B cell (primary cell): ENCODE measurements at regions not wholly inside any gene's neighbourhood (a gene's known extent, or its start where the extent isn't known, plus 50 kb on each side); places are given as distances from the start of the nearest gene placed in this dataset.

Experiments
- ATAC-seq: fragments of 200-7000 bp; cut with Tn5 transposase; one replicate; pipeline ENCODE4 v1.10.0; 2021; ENCODE audit warnings: low read depth, mild to moderate bottlenecking, moderate number of reproducible peaks, moderate library complexity
- CTCF ChIA-PET: fragments of 350-600 bp; sonication (Branson Sonifier 250); formaldehyde crosslinking; loops from one replicate; lab custom pipeline; 2021; ENCODE audit warnings: antibody characterized with exemption, inconsistent platforms; lab: Charles Lee
- POLR2A ChIA-PET: fragments of 350-600 bp; sonication (Branson Sonifier 250); formaldehyde crosslinking; loops from one replicate; lab custom pipeline; 2021; ENCODE audit warnings: antibody characterized with exemption; lab: Charles Lee
- DNase-seq: peaks from one replicate; pipeline ENCODE4 v3.0.0; 2013
- H2AFZ ChIP-seq: 2 replicates; pipeline ENCODE4 v1.6.1; 2012; ENCODE audit warnings: mild to moderate bottlenecking, low read depth, low read length; ENCODE audit not compliant: insufficient read depth, poor library complexity, severe bottlenecking
- H3K27ac ChIP-seq, 2 donors: 1 replicate in 1 of 2; 2 replicates in 1 of 2; pipeline ENCODE4 v1.5.1; 2012 to 2013; ENCODE audit warnings: low read length in 2 of 2, mild to moderate bottlenecking in 2 of 2, moderate library complexity in 1 of 2
- H3K27me3 ChIP-seq, 4 experiments: fragments of 200-600 bp in 1 of 4; sonication (generic) in 1 of 4; replicated peaks in 1 of 4; 1 replicate in 2 of 4; 2 replicates in 2 of 4; pipeline versions ENCODE4 v1.6.1 to v1.7.0; 2013 to 2016; ENCODE audit warnings: low read length in 3 of 4, mild to moderate bottlenecking in 2 of 4, mixed read lengths in 1 of 4, moderate library complexity in 1 of 4; ENCODE audit not compliant: insufficient read depth in 4 of 4, control insufficient read depth in 3 of 4; ENCODE audit errors: control extremely low read depth in 1 of 4
- H3K36me3 ChIP-seq, 2 experiments: replicated peaks in 1 of 2; 1 replicate in 1 of 2; 2 replicates in 1 of 2; pipeline versions ENCODE4 v1.6.1 to v1.7.1; 2013; ENCODE audit warnings: low read length in 1 of 2; ENCODE audit not compliant: insufficient read depth in 2 of 2, control insufficient read depth in 1 of 2; ENCODE audit errors: control extremely low read depth in 1 of 2, extremely low read depth in 1 of 2
- H3K4me1 ChIP-seq, 2 donors: fragments of 200-600 bp in 1 of 2; sonication (generic) in 1 of 2; 1 replicate in 1 of 2; 2 replicates in 1 of 2; pipeline versions ENCODE4 v1.5.1 to v1.6.1; 2013 to 2017; ENCODE audit warnings: low read length in 2 of 2; ENCODE audit not compliant: control insufficient read depth in 2 of 2, insufficient read depth in 2 of 2
- H3K4me2 ChIP-seq: replicated peaks from 2 replicates; pipeline ENCODE3; 2012; ENCODE audit warnings: mild to moderate bottlenecking, low read depth, low read length; ENCODE audit not compliant: poor library complexity, severe bottlenecking
- H3K4me3 ChIP-seq, 5 experiments: fragments of 200-600 bp in 1 of 5; sonication (generic) in 1 of 5; 1 replicate in 3 of 5; 2 replicates in 2 of 5; pipeline versions ENCODE4 v1.5.1 to v1.7.0; 2011 to 2016; ENCODE audit warnings: low read length in 4 of 5, mild to moderate bottlenecking in 4 of 5, low read depth in 2 of 5, control low read depth in 1 of 5, moderate library complexity in 1 of 5; ENCODE audit not compliant: insufficient read depth in 1 of 5; ENCODE audit errors: control extremely low read depth in 1 of 5, extremely low read depth in 1 of 5
- H3K79me2 ChIP-seq: fragments of 200-600 bp; sonication (generic); one replicate; pipeline ENCODE4 v1.6.0; 2016; ENCODE audit warnings: low read length; ENCODE audit not compliant: control insufficient read depth, insufficient read depth
- H3K9ac ChIP-seq: fragments of 200-600 bp; sonication (generic); 2 replicates; pipeline ENCODE4 v1.6.1; 2017; ENCODE audit warnings: mild to moderate bottlenecking, low read length, moderate library complexity
- H3K9me3 ChIP-seq, 3 donors: one replicate each; pipeline versions ENCODE4 v1.6.1 to v1.7.1; 2013; ENCODE audit warnings: low read length in 2 of 3; ENCODE audit not compliant: control insufficient read depth in 2 of 3, insufficient read depth in 1 of 3; ENCODE audit errors: control extremely low read depth in 1 of 3
- H4K20me1 ChIP-seq: 2 replicates; pipeline ENCODE4 v1.6.0; 2012; ENCODE audit warnings: mild to moderate bottlenecking, low read length; ENCODE audit not compliant: insufficient read depth, control insufficient read depth, poor library complexity, severe bottlenecking
- H3K27ac Mint-ChIP-seq: one replicate; pipeline ENCODE4 v1.8.0; 2021; ENCODE audit warnings: mixed read lengths
- H3K27me3 Mint-ChIP-seq: one replicate; pipeline ENCODE4 v1.8.0; 2021; ENCODE audit warnings: mixed read lengths
- H3K4me1 Mint-ChIP-seq: one replicate; pipeline ENCODE4 v1.8.0; 2021; ENCODE audit warnings: mixed read lengths
- H3K4me3 Mint-ChIP-seq: one replicate; pipeline ENCODE4 v1.8.0; 2021; ENCODE audit warnings: mixed read lengths
- H3K9me3 Mint-ChIP-seq: one replicate; pipeline ENCODE4 v1.8.0; 2022; ENCODE audit warnings: mixed read lengths; ENCODE audit not compliant: insufficient read depth
- EZH2 ChIP-seq: IDR thresholded peaks from 2 replicates; pipeline ENCODE4 v1.6.1; 2012; ENCODE audit warnings: borderline replicate concordance, low read depth, mild to moderate bottlenecking, moderate library complexity, low read length; ENCODE audit not compliant: insufficient read depth, poor library complexity, severe bottlenecking
- WGBS: methylation state at CpG from one replicate; pipeline ENCODE4 v1.1.5; 2013; ENCODE audit warnings: missing lambda C conversion rate; ENCODE audit not compliant: insufficient coverage; 5-methylcytosine and 5-hydroxymethylcytosine counted together
- intact Hi-C: fragments of 100-400 bp; cut with micrococcal nuclease; formaldehyde crosslinking; loops from one replicate; pipeline ENCODE4 v1.10.0; 2022
- TF ChIP-seq, protein P1 (sequence below): fragments of 200-600 bp; IDR thresholded peaks from one replicate; pipeline ENCODE4 v1.8.0; 2022; ENCODE audit warnings: antibody characterized with exemption, mild to moderate bottlenecking

DNA sequence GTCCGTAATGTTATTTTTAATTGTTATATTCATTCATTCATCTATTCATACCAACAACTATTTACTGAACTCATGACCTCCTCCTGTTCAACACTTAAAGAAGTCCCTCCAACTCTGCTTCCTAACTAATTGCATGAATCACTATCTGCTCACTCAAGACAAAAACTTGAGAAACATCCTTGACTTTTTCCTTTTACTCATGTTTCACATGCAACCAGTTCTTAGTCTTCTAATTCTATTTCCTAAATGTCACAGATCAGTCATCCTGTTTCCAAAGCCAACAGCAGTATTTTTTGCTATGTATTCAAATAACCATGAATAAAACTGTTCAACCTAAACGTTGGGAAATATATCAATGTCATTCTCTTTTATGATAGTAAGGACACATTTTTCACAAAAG is 124.6 kb upstream of the GBE1 start:
- H3K9me3 ChIP-seq, result no peaks in the 10 kb centered on the region
- no peak overlapping the region for H3K27ac ChIP-seq
- Mint-ChIP-seq H3K27me3 (no peaks in the 10 kb centered on the region), H3K4me3 (no peak overlapping the region), H3K9me3 (no peaks in the 10 kb centered on the region), H3K27ac (no peak overlapping the region), H3K4me1 (no peaks in the 10 kb centered on the region)
- no peak overlapping the region for H3K9ac ChIP-seq
- no peaks in the 10 kb centered on the region for H3K36me3 ChIP-seq
- H3K4me2 ChIP-seq, result no peak overlapping the region
- ATAC-seq, result no peak
- intact Hi-C loops, result no loop called here
- WGBS, result no CpG with 5 or more reads among the region's 2 CpGs
- TF ChIP-seq EZH2, result no peak
- TF ChIP-seq, protein P1, sequence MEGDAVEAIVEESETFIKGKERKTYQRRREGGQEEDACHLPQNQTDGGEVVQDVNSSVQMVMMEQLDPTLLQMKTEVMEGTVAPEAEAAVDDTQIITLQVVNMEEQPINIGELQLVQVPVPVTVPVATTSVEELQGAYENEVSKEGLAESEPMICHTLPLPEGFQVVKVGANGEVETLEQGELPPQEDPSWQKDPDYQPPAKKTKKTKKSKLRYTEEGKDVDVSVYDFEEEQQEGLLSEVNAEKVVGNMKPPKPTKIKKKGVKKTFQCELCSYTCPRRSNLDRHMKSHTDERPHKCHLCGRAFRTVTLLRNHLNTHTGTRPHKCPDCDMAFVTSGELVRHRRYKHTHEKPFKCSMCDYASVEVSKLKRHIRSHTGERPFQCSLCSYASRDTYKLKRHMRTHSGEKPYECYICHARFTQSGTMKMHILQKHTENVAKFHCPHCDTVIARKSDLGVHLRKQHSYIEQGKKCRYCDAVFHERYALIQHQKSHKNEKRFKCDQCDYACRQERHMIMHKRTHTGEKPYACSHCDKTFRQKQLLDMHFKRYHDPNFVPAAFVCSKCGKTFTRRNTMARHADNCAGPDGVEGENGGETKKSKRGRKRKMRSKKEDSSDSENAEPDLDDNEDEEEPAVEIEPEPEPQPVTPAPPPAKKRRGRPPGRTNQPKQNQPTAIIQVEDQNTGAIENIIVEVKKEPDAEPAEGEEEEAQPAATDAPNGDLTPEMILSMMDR, result no peak
- H4K20me1 ChIP-seq, result no peaks in the 10 kb centered on the region
- H3K4me3 ChIP-seq, result no peak overlapping the region
- POLR2A ChIA-PET, result no interaction called here
- no peaks in the 10 kb centered on the region for H3K79me2 ChIP-seq
- no peaks in the 10 kb centered on the region for H3K4me1 ChIP-seq
- no peak for DNase-seq
- no peaks in the 10 kb centered on the region for H3K27me3 ChIP-seq
- CTCF ChIA-PET, result no interaction called here
- H2AFZ ChIP-seq, result no peak overlapping the region

DNA sequence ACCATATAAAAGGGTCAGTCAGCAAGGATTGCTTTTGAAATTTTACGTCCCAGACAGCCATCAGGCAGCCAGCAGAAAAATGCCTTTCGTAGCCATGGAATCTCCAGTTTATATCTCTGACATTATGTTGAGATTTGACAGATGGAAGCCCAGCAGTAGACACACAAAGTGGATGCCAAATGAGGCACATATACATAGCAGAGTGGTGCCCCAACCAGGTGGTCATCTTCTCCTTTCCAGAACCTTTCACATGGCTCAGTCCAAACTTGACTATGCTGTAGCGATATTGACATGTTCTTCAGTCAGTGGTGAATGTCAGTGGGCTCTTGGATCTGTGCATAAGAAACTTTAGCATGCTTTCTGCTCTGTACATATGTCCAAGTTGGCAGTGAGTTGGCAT is 123.3 kb upstream of the GBE1 start:
- H3K9ac ChIP-seq, result no peak overlapping the region
- TF ChIP-seq, protein P1, result no peak
- no peak for TF ChIP-seq EZH2
- H3K4me2 ChIP-seq, result no peak overlapping the region
- H3K4me3 Mint-ChIP-seq, result no peak overlapping the region
- H3K4me1 ChIP-seq, result no peaks in the 10 kb centered on the region
- H3K4me1 Mint-ChIP-seq, result no peaks in the 10 kb centered on the region
- WGBS, result 90% methylated on average over 2 of the region's 3 CpGs
- no peaks in the 10 kb centered on the region for H3K9me3 ChIP-seq
- H3K79me2 ChIP-seq, result no peaks in the 10 kb centered on the region
- no peak overlapping the region for H2AFZ ChIP-seq
- no peaks in the 10 kb centered on the region for H3K27me3 ChIP-seq
- POLR2A ChIA-PET, result no interaction called here
- DNase-seq (no peak), ATAC-seq (no peak)
- H3K27ac Mint-ChIP-seq, result no peak overlapping the region
- intact Hi-C loops, result no loop called here
- no peaks in the 10 kb centered on the region for H3K36me3 ChIP-seq
- CTCF ChIA-PET, result no interaction called here
- H3K27ac ChIP-seq, result no peak overlapping the region
- H3K27me3 Mint-ChIP-seq, result no peaks in the 10 kb centered on the region
- no peaks in the 10 kb centered on the region for H3K9me3 Mint-ChIP-seq
- H3K4me3 ChIP-seq, result no peak overlapping the region
- no peaks in the 10 kb centered on the region for H4K20me1 ChIP-seq
